ENCODE measurements at regions not wholly inside any gene's neighbourhood (a gene's known extent, or its start where the extent isn't known, plus 50 kb on each side); places are given as distances from the start of the nearest gene placed in this dataset.
"Not testable (repeated sequence)": the region's sequence is repeated elsewhere in the genome, so short reads cannot be mapped to it uniquely, and the experiment has no call there.

GRCh38 chr4:9670725-9671124, 110.7 kb upstream of the DRD5 start:
- not testable (repeated sequence) for TF ChIP-seq MAX (IDR thresholded peaks at IDR 0.05); SAP30 (IDR thresholded peaks at IDR 0.05; ENCODE audit: insufficient read depth, insufficient replicate concordance, low read length); TAF1 (IDR thresholded peaks at IDR 0.05; ENCODE audit: low read depth, low read length); HDAC6 (IDR thresholded peaks at IDR 0.05; ENCODE audit: low read depth, low read length); SIRT6 (IDR thresholded peaks at IDR 0.05; ENCODE audit: low read length); BCL11A (IDR thresholded peaks at IDR 0.05; ENCODE audit: low read depth in 2 of 2, low read length in 2 of 2); MAFK (IDR thresholded peaks at IDR 0.05; ENCODE audit: low read depth, low read length); CTCF (IDR thresholded peaks at IDR 0.05; ENCODE audit: control extremely low read depth in 1 of 3, insufficient read depth in 1 of 3, low read depth in 1 of 3, low read length in 3 of 3); BRCA1 (IDR thresholded peaks at IDR 0.05; ENCODE audit: low read depth, low read length); POLR2AphosphoS5 (IDR thresholded peaks at IDR 0.05; ENCODE audit: low read depth, low read length); YY1 (IDR thresholded peaks at IDR 0.05; ENCODE audit: low read depth, low read length)

Data from H1 (cell line).